ENCODE measurements at regions not wholly inside any gene's neighbourhood (a gene's known extent, or its start where the extent isn't known, plus 50 kb on each side); places are given as distances from the start of the nearest gene placed in this dataset.

GRCh38 chr2:58545300-58546280, 304.5 kb upstream of the FANCL start:
- no peaks in the 10 kb centered on the region for H3K36me3 ChIP-seq (ENCODE audit: low read depth)
- no peaks in the 10 kb centered on the region for H3K9me3 ChIP-seq
- TF ChIP-seq CTCF (IDR thresholded peaks at IDR 0.05): no peak
- ATAC-seq: no peak
- no peaks in the 10 kb centered on the region for H3K4me1 ChIP-seq (ENCODE audit: low read depth)
- intact Hi-C loops (cut with DNase I, micrococcal nuclease): no loop called here
- DNase-seq: no peak
- H3K4me3 ChIP-seq: no peak overlapping the region

DNA sequence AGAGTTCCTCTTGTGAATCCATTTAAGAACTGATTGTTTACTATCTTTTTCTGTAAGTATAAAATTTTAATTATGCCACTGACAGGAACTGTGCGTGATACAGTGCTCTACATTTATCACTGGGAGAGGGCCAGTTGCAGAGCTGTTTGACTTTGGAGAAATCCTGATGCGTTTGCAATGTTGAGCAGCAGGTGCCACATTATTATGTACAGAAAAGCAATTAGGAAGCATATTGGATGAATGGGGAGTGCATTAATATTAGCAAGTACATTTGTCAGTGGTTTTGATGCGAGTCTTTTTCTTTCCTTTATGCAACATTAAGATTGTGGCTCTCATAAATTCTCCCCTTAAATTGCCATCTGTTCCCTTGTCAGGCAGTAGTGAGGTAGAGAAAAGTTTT, 302.3 kb upstream of the FANCL start:
- no peak overlapping the region for H3K4me3 ChIP-seq
- no peaks in the 10 kb centered on the region for H3K4me1 ChIP-seq (ENCODE audit: low read depth)
- ATAC-seq (no peak), DNase-seq (no peak)
- no peaks in the 10 kb centered on the region for H3K36me3 ChIP-seq (ENCODE audit: low read depth)
- H3K9me3 ChIP-seq: no peaks in the 10 kb centered on the region
- TF ChIP-seq CTCF (IDR thresholded peaks at IDR 0.05): no peak
- intact Hi-C loops (cut with DNase I, micrococcal nuclease): no loop called here

GRCh38 chr2:58541511-58541910, 300.4 kb upstream of the FANCL start:
- no peaks in the 10 kb centered on the region for H3K36me3 ChIP-seq (ENCODE audit: low read depth)
- no peak for DNase-seq
- intact Hi-C loops (cut with DNase I, micrococcal nuclease): no loop called here
- ATAC-seq: no peak
- no peak overlapping the region for H3K4me3 ChIP-seq
- H3K9me3 ChIP-seq: no peaks in the 10 kb centered on the region
- no peaks in the 10 kb centered on the region for H3K4me1 ChIP-seq (ENCODE audit: low read depth)
- no peak for TF ChIP-seq CTCF (IDR thresholded peaks at IDR 0.05)

- no peak for DNase-seq
- no peak for ATAC-seq
- Histone ChIP-seq H3K36me3 (ENCODE audit: low read depth) (no peaks in the 10 kb centered on the region), H3K4me3 (no peak overlapping the region), H3K9me3 (no peaks in the 10 kb centered on the region), H3K4me1 (ENCODE audit: low read depth) (no peaks in the 10 kb centered on the region)
- no peak for TF ChIP-seq CTCF (IDR thresholded peaks at IDR 0.05)
- intact Hi-C loops (cut with DNase I, micrococcal nuclease): no loop called here
Measured at GRCh38 chr2:58540681-58541080, 299.6 kb upstream of the FANCL start.

DNA sequence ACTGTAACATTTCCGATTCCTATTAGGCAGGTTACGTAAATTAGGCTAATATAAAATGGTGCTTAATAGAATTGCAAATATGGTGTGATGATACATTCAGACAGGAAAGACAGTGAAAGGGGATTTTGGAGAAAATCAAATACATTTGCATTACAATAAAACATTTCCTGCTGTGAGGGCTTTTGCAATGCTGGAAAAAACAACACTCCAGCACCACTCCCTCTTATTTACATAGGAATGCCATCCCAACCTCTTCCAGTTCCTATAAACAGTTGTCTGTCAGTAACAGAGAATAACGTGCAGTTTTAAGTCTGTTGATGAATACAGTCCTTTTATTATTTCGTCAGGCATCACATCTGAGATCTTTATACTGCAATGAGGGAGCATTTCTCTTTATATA, 298.8 kb upstream of the FANCL start:
- intact Hi-C loops (cut with DNase I, micrococcal nuclease): no loop called here
- ATAC-seq (no peak), DNase-seq (no peak)
- Histone ChIP-seq H3K36me3 (ENCODE audit: low read depth) (no peaks in the 10 kb centered on the region), H3K4me1 (ENCODE audit: low read depth) (no peaks in the 10 kb centered on the region), H3K9me3 (no peaks in the 10 kb centered on the region), H3K4me3 (no peak overlapping the region)
- TF ChIP-seq CTCF (IDR thresholded peaks at IDR 0.05): no peak
